Astrocyte of the spinal cord (primary cell): ENCODE measurements at regions not wholly inside any gene's neighbourhood (a gene's known extent, or its start where the extent isn't known, plus 50 kb on each side); places are given as distances from the start of the nearest gene placed in this dataset.

Experiments
- DNase-seq: peaks from one replicate; pipeline ENCODE4 v3.0.0; 2011; ENCODE audit warnings: low read depth, low spot score
- H3K4me3 ChIP-seq: 2 replicates; pipeline ENCODE4 v1.5.1; 2011; ENCODE audit warnings: low read depth, mild to moderate bottlenecking, low read length, moderate library complexity
- CTCF ChIP-seq: IDR thresholded peaks from 2 replicates; pipeline ENCODE4 v1.5.1; 2012; ENCODE audit warnings: low read depth, mild to moderate bottlenecking, low read length, inconsistent platforms
- in situ Hi-C: cut with HindIII; loops from 2 replicates; pipeline ENCODE4 v1.10.0; 2017; ENCODE audit warnings: low sequenced_read_pairs

GRCh38 chr11:129273322-129273721 lies 81.2 kb upstream of the ARHGAP32 start:
- no peak for DNase-seq
- in situ Hi-C loops: no loop called here
- no peak overlapping the region for H3K4me3 ChIP-seq
- no peak for TF ChIP-seq CTCF

- DNase-seq: no peak
- in situ Hi-C loops: no loop called here
Measured at GRCh38 chr11:129271030-129271429, 78.9 kb upstream of the ARHGAP32 start.

GRCh38 chr11:129270446-129270845 lies 78.3 kb upstream of the ARHGAP32 start:
- in situ Hi-C loops: no loop called here
- no peak for DNase-seq
- no peak overlapping the region for H3K4me3 ChIP-seq
- no peak for TF ChIP-seq CTCF

More at GRCh38 chr11:129271030-129271429, 78.9 kb upstream of the ARHGAP32 start:
- H3K4me3 ChIP-seq: no peak overlapping the region
- no peak for TF ChIP-seq CTCF

GRCh38 chr11:129268371-129268770 lies 76.2 kb upstream of the ARHGAP32 start:
- DNase-seq: no peak
- in situ Hi-C loops: no loop called here
- no peak overlapping the region for H3K4me3 ChIP-seq
- TF ChIP-seq CTCF: no peak

- in situ Hi-C loops: no loop called here
- DNase-seq: no peak
Measured at GRCh38 chr11:129267716-129268115, 75.6 kb upstream of the ARHGAP32 start.

GRCh38 chr11:129266536-129266935 lies 74.4 kb upstream of the ARHGAP32 start:
- TF ChIP-seq CTCF: no peak
- in situ Hi-C loops: no loop called here
- DNase-seq: no peak
- no peak overlapping the region for H3K4me3 ChIP-seq

More at GRCh38 chr11:129267716-129268115, 75.6 kb upstream of the ARHGAP32 start:
- no peak for TF ChIP-seq CTCF
- no peak overlapping the region for H3K4me3 ChIP-seq
